HEK293T (cell line): ENCODE measurements at regions not wholly inside any gene's neighbourhood (a gene's known extent, or its start where the extent isn't known, plus 50 kb on each side); places are given as distances from the start of the nearest gene placed in this dataset.

Source experiments
- BHLHE40 ChIP-seq: fragments of 450-650 bp; IDR thresholded peaks from 2 replicates; pipeline ENCODE4 v1.6.1; 2016; ENCODE audit warnings: mild to moderate bottlenecking, moderate library complexity, borderline replicate concordance
- CTBP1 ChIP-seq: fragments of 450-650 bp; IDR thresholded peaks from 2 replicates; pipeline ENCODE4 v1.6.1; 2016; ENCODE audit warnings: borderline replicate concordance
- ELF4 ChIP-seq: fragments of 450-650 bp; IDR thresholded peaks from 2 replicates; pipeline ENCODE4 v1.6.1; 2017; ENCODE audit warnings: antibody characterized with exemption
- FOXA1 ChIP-seq: fragments of 450-650 bp; IDR thresholded peaks from 2 replicates; pipeline ENCODE4 v1.6.1; 2016; ENCODE audit warnings: mild to moderate bottlenecking
- FOXM1 ChIP-seq: fragments of 450-650 bp; IDR thresholded peaks from 2 replicates; pipeline ENCODE4 v1.6.1; 2017; ENCODE audit warnings: mild to moderate bottlenecking, borderline replicate concordance
- HDGF ChIP-seq: fragments of 450-650 bp; IDR thresholded peaks from 2 replicates; pipeline ENCODE4 v1.6.1; 2017; ENCODE audit warnings: antibody characterized with exemption, borderline replicate concordance
- LEF1 ChIP-seq: fragments of 450-650 bp; IDR thresholded peaks from 2 replicates; pipeline ENCODE4 v1.6.1; 2017; ENCODE audit warnings: mild to moderate bottlenecking, borderline replicate concordance
- NFRKB ChIP-seq: fragments of 450-650 bp; IDR thresholded peaks from 2 replicates; pipeline ENCODE4 v1.6.1; 2016; ENCODE audit warnings: mild to moderate bottlenecking, moderate library complexity
- SP1 ChIP-seq: fragments of 450-650 bp; IDR thresholded peaks from 2 replicates; pipeline ENCODE4 v1.6.1; 2017
- SUZ12 ChIP-seq: fragments of 450-650 bp; IDR thresholded peaks from 2 replicates; pipeline ENCODE4 v1.6.1; 2016; ENCODE audit warnings: mild to moderate bottlenecking
- TARDBP ChIP-seq: fragments of 450-650 bp; IDR thresholded peaks from 2 replicates; pipeline ENCODE4 v1.6.1; 2016
- ZNF384 ChIP-seq: fragments of 450-650 bp; IDR thresholded peaks from 2 replicates; pipeline ENCODE4 v1.6.1; 2016

DNA sequence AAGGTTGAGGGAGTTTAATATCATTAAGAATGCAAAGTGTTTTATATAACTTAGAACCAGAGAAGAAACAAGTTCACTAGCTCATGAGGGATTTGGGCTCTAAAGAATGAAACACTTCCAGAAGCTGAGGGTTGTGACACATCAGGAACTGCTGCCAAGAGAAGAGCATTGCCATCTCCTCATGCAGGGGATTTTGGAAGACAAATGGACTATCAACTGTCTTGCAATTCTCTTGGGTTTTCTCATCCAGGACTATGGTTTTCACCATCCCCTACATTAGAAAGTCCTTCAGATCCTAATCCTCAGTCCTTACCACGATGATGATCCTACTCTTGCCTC is 59.7 kb upstream of the KL start:
- TF ChIP-seq NFRKB: no peak
- TF ChIP-seq CTBP1: no peak
- no peak for TF ChIP-seq SP1
- no peak for TF ChIP-seq TARDBP
- no peak for TF ChIP-seq HDGF
- TF ChIP-seq LEF1: no peak
- TF ChIP-seq BHLHE40: no peak
- no peak for TF ChIP-seq ZNF384
- TF ChIP-seq FOXM1: no peak
- TF ChIP-seq FOXA1: no peak
- no peak for TF ChIP-seq SUZ12
- no peak for TF ChIP-seq ELF4
